ENCODE measurements at regions not wholly inside any gene's neighbourhood (a gene's known extent, or its start where the extent isn't known, plus 50 kb on each side); places are given as distances from the start of the nearest gene placed in this dataset.
"Not testable (repeated sequence)": the region's sequence is repeated elsewhere in the genome, so short reads cannot be mapped to it uniquely, and the experiment has no call there.

DNA sequence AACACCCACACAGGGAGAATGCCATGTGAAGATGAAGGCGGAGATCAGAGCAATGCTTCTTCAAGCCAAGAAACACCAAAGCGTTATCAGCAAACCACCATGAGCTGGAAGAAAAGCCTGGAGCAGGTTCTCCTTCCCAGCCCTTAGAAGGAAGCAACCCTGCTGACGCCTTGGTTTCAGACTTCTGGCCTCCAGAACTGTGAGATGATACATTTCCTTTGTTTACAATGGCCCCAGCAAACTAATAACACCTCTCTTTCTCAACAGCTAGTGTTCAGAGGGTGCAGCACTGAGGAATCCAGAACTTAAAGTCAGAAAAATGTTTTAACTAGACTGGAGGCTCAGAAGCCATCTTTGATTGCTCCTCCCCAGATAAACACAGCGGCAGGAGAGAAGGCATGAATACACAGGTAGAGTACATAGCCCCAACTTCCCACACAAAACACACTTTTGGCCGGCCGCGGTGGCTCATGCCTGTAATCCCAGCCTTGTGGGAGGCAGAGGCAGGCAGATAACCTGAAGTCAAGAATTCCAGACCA lies 132.4 kb upstream of the LPP start:
- POLR2A ChIA-PET = no interaction called here
- no peak overlapping the region for H3K4me3 ChIP-seq (ENCODE audit: low read depth, low read length)
- no peak for TF ChIP-seq ZNF184 (tag by site-specific recombination; IDR thresholded peaks at IDR 0.05)
- no peak for TF ChIP-seq ZNF701 (tag by site-specific recombination; IDR thresholded peaks at IDR 0.05)
- TF ChIP-seq ZNF138 (tag by site-specific recombination; IDR thresholded peaks at IDR 0.05; ENCODE audit: borderline replicate concordance) = no peak
- TF ChIP-seq, protein P1, sequence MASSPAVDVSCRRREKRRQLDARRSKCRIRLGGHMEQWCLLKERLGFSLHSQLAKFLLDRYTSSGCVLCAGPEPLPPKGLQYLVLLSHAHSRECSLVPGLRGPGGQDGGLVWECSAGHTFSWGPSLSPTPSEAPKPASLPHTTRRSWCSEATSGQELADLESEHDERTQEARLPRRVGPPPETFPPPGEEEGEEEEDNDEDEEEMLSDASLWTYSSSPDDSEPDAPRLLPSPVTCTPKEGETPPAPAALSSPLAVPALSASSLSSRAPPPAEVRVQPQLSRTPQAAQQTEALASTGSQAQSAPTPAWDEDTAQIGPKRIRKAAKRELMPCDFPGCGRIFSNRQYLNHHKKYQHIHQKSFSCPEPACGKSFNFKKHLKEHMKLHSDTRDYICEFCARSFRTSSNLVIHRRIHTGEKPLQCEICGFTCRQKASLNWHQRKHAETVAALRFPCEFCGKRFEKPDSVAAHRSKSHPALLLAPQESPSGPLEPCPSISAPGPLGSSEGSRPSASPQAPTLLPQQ (tag by site-specific recombination; IDR thresholded peaks at IDR 0.05) = no peak
- TF ChIP-seq, protein P2, sequence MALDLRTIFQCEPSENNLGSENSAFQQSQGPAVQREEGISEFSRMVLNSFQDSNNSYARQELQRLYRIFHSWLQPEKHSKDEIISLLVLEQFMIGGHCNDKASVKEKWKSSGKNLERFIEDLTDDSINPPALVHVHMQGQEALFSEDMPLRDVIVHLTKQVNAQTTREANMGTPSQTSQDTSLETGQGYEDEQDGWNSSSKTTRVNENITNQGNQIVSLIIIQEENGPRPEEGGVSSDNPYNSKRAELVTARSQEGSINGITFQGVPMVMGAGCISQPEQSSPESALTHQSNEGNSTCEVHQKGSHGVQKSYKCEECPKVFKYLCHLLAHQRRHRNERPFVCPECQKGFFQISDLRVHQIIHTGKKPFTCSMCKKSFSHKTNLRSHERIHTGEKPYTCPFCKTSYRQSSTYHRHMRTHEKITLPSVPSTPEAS (tag by site-specific recombination; IDR thresholded peaks at IDR 0.05) = no peak
- TF ChIP-seq ZNF837 (tag by site-specific recombination; IDR thresholded peaks at IDR 0.05) = no peak
- no peak for TF ChIP-seq ZNF585B (tag by site-specific recombination; IDR thresholded peaks at IDR 0.05)
- no peak for TF ChIP-seq WT1 (tag by site-specific recombination; IDR thresholded peaks at IDR 0.05)
- no peaks in the 10 kb centered on the region for H3K9me3 ChIP-seq (ENCODE audit: control insufficient read depth, insufficient read depth, low read depth, low read length)
- H3K4me1 ChIP-seq (ENCODE audit: control insufficient read depth, insufficient read depth, low read length) = no peaks in the 10 kb centered on the region
- no peak overlapping the region for H3K27ac ChIP-seq (ENCODE audit: extremely low read depth, low read depth, low read length)
- CTCF ChIA-PET = no interaction called here
- H3K36me3 ChIP-seq (ENCODE audit: control insufficient read depth in 2 of 2, insufficient read depth in 1 of 2, low read length in 2 of 2) = no peaks in the 10 kb centered on the region

DNA sequence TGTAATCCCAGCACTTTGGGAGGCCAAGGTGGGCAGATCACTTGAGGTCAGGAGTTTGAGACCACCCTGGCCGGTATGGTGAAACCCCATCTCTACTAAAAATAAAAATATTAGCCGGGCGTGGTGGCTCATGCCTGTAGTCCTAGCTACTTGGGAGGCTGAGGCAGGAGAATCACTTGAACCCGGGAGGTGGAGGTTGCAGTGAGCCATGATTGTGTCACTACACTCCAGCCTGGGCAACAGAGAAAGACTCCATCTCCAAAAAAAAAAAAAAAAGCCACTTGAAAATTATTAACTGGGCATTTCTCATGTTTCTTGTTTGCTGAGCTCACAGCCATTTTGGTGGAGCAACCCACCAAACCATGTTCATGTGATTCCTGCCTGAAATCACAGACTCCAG lies 131.1 kb upstream of the LPP start:
- CTCF ChIA-PET = interaction anchor here (0.6 kb wide), 1 partner anchor 168 kb away, joined by 3 read pairs; no protein-coding TSS in a partner anchor
- H3K27ac ChIP-seq (ENCODE audit: extremely low read depth, low read depth, low read length); H3K36me3 ChIP-seq (ENCODE audit: control insufficient read depth in 2 of 2, insufficient read depth in 1 of 2, low read length in 2 of 2); H3K9me3 ChIP-seq (ENCODE audit: control insufficient read depth, insufficient read depth, low read depth, low read length); H3K4me3 ChIP-seq (ENCODE audit: low read depth, low read length); H3K4me1 ChIP-seq (ENCODE audit: control insufficient read depth, insufficient read depth, low read length); POLR2A ChIA-PET: not testable (repeated sequence)

DNA sequence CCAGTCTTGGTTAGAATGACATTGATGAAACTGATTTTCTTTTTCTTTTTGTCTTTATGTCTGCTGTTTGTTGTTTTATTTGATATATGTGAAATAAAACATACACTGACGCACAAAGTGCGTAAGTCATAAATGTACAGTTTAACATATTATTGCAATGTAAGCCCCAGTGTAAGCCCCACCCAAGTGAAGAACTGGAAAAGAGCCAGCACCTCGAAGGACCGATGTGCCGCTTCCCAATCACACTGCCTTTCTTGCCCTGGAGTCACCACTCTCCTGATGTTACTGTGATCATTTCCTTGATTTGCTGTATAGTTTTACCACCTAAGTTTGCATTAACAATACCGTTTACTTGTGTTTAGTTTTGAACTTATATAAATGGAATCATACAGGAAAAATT lies 128.4 kb upstream of the LPP start:
- ChIA-PET CTCF (no interaction called here), POLR2A (no interaction called here)
- Histone ChIP-seq H3K4me1 (ENCODE audit: control insufficient read depth, insufficient read depth, low read length) (no peaks in the 10 kb centered on the region), H3K9me3 (ENCODE audit: control insufficient read depth, insufficient read depth, low read depth, low read length) (no peaks in the 10 kb centered on the region), H3K36me3 (ENCODE audit: control insufficient read depth in 2 of 2, insufficient read depth in 1 of 2, low read length in 2 of 2) (no peaks in the 10 kb centered on the region), H3K27ac (ENCODE audit: extremely low read depth, low read depth, low read length) (no peak overlapping the region), H3K4me3 (ENCODE audit: low read depth, low read length) (no peak overlapping the region)
- no peak for TF ChIP-seq ZNF174 (tag by site-specific recombination; IDR thresholded peaks at IDR 0.05)
- TF ChIP-seq ZBTB7A (tag by site-specific recombination; IDR thresholded peaks at IDR 0.05; ENCODE audit: low read depth) = no peak
- TF ChIP-seq ZNF544 (tag by site-specific recombination; IDR thresholded peaks at IDR 0.05) = no peak
- TF ChIP-seq ZBTB1 (tag by site-specific recombination; IDR thresholded peaks at IDR 0.05) = no peak
- no peak for TF ChIP-seq ZNF169 (tag by site-specific recombination; IDR thresholded peaks at IDR 0.05)
- TF ChIP-seq, protein P3, sequence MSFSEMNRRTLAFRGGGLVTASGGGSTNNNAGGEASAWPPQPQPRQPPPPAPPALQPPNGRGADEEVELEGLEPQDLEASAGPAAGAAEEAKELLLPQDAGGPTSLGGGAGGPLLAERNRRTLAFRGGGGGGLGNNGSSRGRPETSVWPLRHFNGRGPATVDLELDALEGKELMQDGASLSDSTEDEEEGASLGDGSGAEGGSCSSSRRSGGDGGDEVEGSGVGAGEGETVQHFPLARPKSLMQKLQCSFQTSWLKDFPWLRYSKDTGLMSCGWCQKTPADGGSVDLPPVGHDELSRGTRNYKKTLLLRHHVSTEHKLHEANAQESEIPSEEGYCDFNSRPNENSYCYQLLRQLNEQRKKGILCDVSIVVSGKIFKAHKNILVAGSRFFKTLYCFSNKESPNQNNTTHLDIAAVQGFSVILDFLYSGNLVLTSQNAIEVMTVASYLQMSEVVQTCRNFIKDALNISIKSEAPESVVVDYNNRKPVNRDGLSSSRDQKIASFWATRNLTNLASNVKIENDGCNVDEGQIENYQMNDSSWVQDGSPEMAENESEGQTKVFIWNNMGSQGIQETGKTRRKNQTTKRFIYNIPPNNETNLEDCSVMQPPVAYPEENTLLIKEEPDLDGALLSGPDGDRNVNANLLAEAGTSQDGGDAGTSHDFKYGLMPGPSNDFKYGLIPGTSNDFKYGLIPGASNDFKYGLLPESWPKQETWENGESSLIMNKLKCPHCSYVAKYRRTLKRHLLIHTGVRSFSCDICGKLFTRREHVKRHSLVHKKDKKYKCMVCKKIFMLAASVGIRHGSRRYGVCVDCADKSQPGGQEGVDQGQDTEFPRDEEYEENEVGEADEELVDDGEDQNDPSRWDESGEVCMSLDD (tag by site-specific recombination; IDR thresholded peaks at IDR 0.05) = no peak
- TF ChIP-seq ZNF768 (tag by site-specific recombination; IDR thresholded peaks at IDR 0.05) = no peak
- no peak for TF ChIP-seq SP2 (tag by site-specific recombination; IDR thresholded peaks at IDR 0.05)
- TF ChIP-seq GLI4 (tag by site-specific recombination; IDR thresholded peaks at IDR 0.05) = no peak
- TF ChIP-seq, protein P4, sequence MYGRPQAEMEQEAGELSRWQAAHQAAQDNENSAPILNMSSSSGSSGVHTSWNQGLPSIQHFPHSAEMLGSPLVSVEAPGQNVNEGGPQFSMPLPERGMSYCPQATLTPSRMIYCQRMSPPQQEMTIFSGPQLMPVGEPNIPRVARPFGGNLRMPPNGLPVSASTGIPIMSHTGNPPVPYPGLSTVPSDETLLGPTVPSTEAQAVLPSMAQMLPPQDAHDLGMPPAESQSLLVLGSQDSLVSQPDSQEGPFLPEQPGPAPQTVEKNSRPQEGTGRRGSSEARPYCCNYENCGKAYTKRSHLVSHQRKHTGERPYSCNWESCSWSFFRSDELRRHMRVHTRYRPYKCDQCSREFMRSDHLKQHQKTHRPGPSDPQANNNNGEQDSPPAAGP (tag by site-specific recombination; IDR thresholded peaks at IDR 0.05) = no peak
- TF ChIP-seq, protein P5, sequence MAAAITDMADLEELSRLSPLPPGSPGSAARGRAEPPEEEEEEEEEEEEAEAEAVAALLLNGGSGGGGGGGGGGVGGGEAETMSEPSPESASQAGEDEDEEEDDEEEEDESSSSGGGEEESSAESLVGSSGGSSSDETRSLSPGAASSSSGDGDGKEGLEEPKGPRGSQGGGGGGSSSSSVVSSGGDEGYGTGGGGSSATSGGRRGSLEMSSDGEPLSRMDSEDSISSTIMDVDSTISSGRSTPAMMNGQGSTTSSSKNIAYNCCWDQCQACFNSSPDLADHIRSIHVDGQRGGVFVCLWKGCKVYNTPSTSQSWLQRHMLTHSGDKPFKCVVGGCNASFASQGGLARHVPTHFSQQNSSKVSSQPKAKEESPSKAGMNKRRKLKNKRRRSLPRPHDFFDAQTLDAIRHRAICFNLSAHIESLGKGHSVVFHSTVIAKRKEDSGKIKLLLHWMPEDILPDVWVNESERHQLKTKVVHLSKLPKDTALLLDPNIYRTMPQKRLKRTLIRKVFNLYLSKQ (tag by site-specific recombination; IDR thresholded peaks at IDR 0.05; ENCODE audit: borderline replicate concordance) = no peak
- no peak for TF ChIP-seq ZNF555 (tag by site-specific recombination; conservative IDR thresholded peaks at IDR 0.05)
- no peak for TF ChIP-seq ZFP69B (tag by site-specific recombination; IDR thresholded peaks at IDR 0.05)
- no peak for TF ChIP-seq ZBTB21 (tag by site-specific recombination; IDR thresholded peaks at IDR 0.05)
- TF ChIP-seq, protein P6, sequence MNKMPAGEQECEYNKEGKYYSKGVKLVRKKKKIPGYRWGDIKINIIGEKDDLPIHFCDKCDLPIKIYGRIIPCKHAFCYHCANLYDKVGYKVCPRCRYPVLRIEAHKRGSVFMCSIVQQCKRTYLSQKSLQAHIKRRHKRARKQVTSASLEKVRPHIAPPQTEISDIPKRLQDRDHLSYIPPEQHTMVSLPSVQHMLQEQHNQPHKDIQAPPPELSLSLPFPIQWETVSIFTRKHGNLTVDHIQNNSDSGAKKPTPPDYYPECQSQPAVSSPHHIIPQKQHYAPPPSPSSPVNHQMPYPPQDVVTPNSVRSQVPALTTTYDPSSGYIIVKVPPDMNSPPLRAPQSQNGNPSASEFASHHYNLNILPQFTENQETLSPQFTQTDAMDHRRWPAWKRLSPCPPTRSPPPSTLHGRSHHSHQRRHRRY (tag by site-specific recombination; IDR thresholded peaks at IDR 0.05) = no peak
- no peak for TF ChIP-seq ZNF776 (tag by site-specific recombination; IDR thresholded peaks at IDR 0.05; ENCODE audit: borderline replicate concordance)

All from HEK293 (cell line).